WERI-Rb-1 (cell line): ENCODE measurements at regions not wholly inside any gene's neighbourhood (a gene's known extent, or its start where the extent isn't known, plus 50 kb on each side); places are given as distances from the start of the nearest gene placed in this dataset.

Experiments
- DNase-seq: peaks from one replicate; pipeline ENCODE4 v3.0.0-alpha.2; 2020
- H3K27ac ChIP-seq: fragments of 250-450 bp; sonication (Bioruptor Pico); 2 replicates; pipeline ENCODE4 v1.5.1; 2020; ENCODE audit warnings: mild to moderate bottlenecking, moderate library complexity
- H3K27me3 ChIP-seq: fragments of 250-450 bp; sonication (Bioruptor Pico); 2 replicates; pipeline ENCODE4 v1.5.1; 2021; ENCODE audit warnings: mild to moderate bottlenecking, low read depth, moderate library complexity; ENCODE audit not compliant: insufficient read depth, severe bottlenecking
- H3K36me3 ChIP-seq: fragments of 250-450 bp; sonication (Bioruptor Pico); 2 replicates; pipeline ENCODE4 v1.5.1; 2020; ENCODE audit warnings: mild to moderate bottlenecking, moderate library complexity
- H3K4me3 ChIP-seq: 2 replicates; pipeline ENCODE4 v1.5.1; 2011; ENCODE audit warnings: low read depth, mild to moderate bottlenecking, control low read depth, low read length
- H3K9me3 ChIP-seq: fragments of 250-450 bp; sonication (Bioruptor Pico); 2 replicates; pipeline ENCODE4 v1.5.1; 2021; ENCODE audit warnings: mild to moderate bottlenecking, moderate library complexity; ENCODE audit not compliant: severe bottlenecking
- TF ChIP-seq, protein P1 (sequence below): IDR thresholded peaks from 2 replicates; pipeline ENCODE4 v1.5.1; 2011; ENCODE audit warnings: low read depth, mild to moderate bottlenecking, control low read depth, inconsistent platforms, low read length

- DNase-seq = no peak
- TF ChIP-seq, protein P1, sequence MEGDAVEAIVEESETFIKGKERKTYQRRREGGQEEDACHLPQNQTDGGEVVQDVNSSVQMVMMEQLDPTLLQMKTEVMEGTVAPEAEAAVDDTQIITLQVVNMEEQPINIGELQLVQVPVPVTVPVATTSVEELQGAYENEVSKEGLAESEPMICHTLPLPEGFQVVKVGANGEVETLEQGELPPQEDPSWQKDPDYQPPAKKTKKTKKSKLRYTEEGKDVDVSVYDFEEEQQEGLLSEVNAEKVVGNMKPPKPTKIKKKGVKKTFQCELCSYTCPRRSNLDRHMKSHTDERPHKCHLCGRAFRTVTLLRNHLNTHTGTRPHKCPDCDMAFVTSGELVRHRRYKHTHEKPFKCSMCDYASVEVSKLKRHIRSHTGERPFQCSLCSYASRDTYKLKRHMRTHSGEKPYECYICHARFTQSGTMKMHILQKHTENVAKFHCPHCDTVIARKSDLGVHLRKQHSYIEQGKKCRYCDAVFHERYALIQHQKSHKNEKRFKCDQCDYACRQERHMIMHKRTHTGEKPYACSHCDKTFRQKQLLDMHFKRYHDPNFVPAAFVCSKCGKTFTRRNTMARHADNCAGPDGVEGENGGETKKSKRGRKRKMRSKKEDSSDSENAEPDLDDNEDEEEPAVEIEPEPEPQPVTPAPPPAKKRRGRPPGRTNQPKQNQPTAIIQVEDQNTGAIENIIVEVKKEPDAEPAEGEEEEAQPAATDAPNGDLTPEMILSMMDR = no peak
- Histone ChIP-seq H3K27me3 (no peaks in the 10 kb centered on the region), H3K27ac (no peak overlapping the region), H3K36me3 (no peaks in the 10 kb centered on the region), H3K4me3 (no peak overlapping the region), H3K9me3 (peaks cover 6% of the 10 kb centered on the region)
These were observed 76.4 kb downstream of the CGGBP1 start for GRCh38 chr3:87982421-87982820.

GRCh38 chr3:87979527-87979926 is 79.3 kb downstream of the CGGBP1 start:
- Histone ChIP-seq H3K36me3 (no peaks in the 10 kb centered on the region), H3K27ac (no peak overlapping the region), H3K9me3 (peaks cover 6% of the 10 kb centered on the region), H3K4me3 (no peak overlapping the region), H3K27me3 (no peaks in the 10 kb centered on the region)
- DNase-seq = no peak
- TF ChIP-seq, protein P1 = no peak

- no peak overlapping the region for H3K27ac ChIP-seq
- DNase-seq = no peak
- H3K36me3 ChIP-seq = no peaks in the 10 kb centered on the region
- H3K4me3 ChIP-seq = no peak overlapping the region
- TF ChIP-seq, protein P1 = no peak
- no peaks in the 10 kb centered on the region for H3K27me3 ChIP-seq
- H3K9me3 ChIP-seq = peaks cover 6% of the 10 kb centered on the region
These were observed 81.0 kb downstream of the CGGBP1 start for GRCh38 chr3:87977765-87978164.

DNA sequence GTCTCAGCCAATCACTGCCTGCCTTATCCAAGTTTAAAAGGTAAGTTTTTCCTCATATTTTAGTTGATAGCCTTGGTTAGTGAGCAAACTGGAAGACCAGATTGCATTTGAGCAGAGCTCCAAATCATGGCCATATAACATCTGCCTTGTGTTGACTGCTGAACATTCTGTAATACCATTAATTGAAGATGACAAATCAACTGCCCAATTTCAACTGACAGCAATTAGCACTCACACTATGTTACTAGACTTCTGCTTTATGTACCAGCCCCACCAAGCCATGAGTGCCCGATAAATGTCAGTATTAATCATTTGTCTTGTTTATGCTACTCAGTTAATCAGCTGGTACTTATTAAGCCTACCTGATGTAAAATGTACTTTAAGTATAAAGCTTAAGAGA is 83.1 kb downstream of the CGGBP1 start:
- DNase-seq = no peak
- H3K9me3 ChIP-seq = peaks cover 6% of the 10 kb centered on the region
- H3K4me3 ChIP-seq = no peak overlapping the region
- no peak overlapping the region for H3K27ac ChIP-seq
- TF ChIP-seq, protein P1 = no peak
- no peaks in the 10 kb centered on the region for H3K36me3 ChIP-seq
- no peaks in the 10 kb centered on the region for H3K27me3 ChIP-seq

DNA sequence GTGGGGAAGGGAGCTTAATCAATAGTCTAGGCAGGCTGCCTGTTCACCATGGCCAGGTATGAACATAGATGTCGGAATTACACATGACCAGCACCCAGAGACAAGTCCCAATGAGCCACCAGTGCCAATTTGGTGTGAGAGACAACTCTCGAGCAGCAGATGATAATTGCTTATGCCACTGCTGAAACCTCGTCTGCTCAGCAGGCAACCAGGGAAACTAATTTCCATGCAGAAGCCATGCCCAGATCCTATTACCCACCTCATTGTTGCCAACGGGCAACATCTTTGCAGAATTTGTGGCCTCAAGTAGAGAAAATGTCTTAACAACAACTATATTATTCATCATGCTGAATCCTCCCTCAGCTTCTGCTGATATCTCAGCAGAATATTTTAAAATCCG is 84.9 kb downstream of the CGGBP1 start:
- H3K27ac ChIP-seq = no peak overlapping the region
- no peak overlapping the region for H3K4me3 ChIP-seq
- no peaks in the 10 kb centered on the region for H3K9me3 ChIP-seq
- DNase-seq = no peak
- TF ChIP-seq, protein P1 = no peak
- H3K27me3 ChIP-seq = no peaks in the 10 kb centered on the region
- no peaks in the 10 kb centered on the region for H3K36me3 ChIP-seq

DNA sequence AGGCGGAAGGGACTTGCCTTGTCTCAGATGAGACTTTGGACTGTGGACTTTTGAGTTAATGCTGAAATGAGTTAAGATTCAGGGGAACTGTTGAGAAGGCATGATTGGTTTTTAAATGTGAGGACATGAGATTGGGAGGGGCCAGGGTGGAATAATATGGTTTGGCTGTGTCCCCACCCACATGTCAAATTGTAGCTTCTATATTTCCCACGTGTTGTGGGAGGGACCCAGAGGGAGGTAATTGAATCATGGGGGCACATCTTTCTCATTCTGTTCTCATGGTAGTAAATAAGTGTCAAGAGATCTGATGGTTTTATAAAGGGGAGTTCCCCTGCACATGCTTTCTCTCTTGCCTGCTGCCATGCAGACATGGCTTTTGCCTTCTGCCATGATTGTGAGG is 89.2 kb downstream of the CGGBP1 start:
- Histone ChIP-seq H3K27me3 (no peaks in the 10 kb centered on the region), H3K4me3 (no peak overlapping the region), H3K36me3 (no peaks in the 10 kb centered on the region), H3K9me3 (peaks cover 2% of the 10 kb centered on the region), H3K27ac (no peak overlapping the region)
- DNase-seq = no peak
- TF ChIP-seq, protein P1 = no peak
